WTC11 (cell line): ENCODE measurements at regions not wholly inside any gene's neighbourhood (a gene's known extent, or its start where the extent isn't known, plus 50 kb on each side); places are given as distances from the start of the nearest gene placed in this dataset.

Experiments
- AR ChIP-seq: fragments of 250-450 bp; sonication (Bioruptor Pico); IDR thresholded peaks from 2 replicates; pipeline ENCODE4 v1.9.0; 2021; ENCODE audit warnings: mild to moderate bottlenecking
- E2F1 ChIP-seq: sonication (generic); formaldehyde crosslinking; IDR thresholded peaks from 2 replicates; pipeline ENCODE4 v1.8.0; 2022; ENCODE audit warnings: mild to moderate bottlenecking, missing genetic modification reagents
- EMX1 ChIP-seq: fragments of 250-450 bp; sonication (Bioruptor Pico); IDR thresholded peaks from 2 replicates; pipeline ENCODE4 v1.8.0; 2021; ENCODE audit warnings: mild to moderate bottlenecking
- FOXK1 ChIP-seq: sonication (generic); formaldehyde crosslinking; IDR thresholded peaks from 2 replicates; pipeline ENCODE4 v1.8.0; 2022; ENCODE audit warnings: mild to moderate bottlenecking, moderate library complexity, missing genetic modification reagents
- FOXP1 ChIP-seq: sonication (generic); formaldehyde crosslinking; IDR thresholded peaks from 2 replicates; pipeline ENCODE4 v1.8.0; 2022; ENCODE audit warnings: missing genetic modification reagents, mild to moderate bottlenecking, moderate library complexity, borderline replicate concordance
- HMGXB4 ChIP-seq: sonication (generic); formaldehyde crosslinking; IDR thresholded peaks from 2 replicates; pipeline ENCODE4 v1.8.1; 2023; ENCODE audit warnings: mild to moderate bottlenecking, moderate library complexity, missing genetic modification reagents
- IRF2 ChIP-seq: sonication (generic); formaldehyde crosslinking; IDR thresholded peaks from 2 replicates; pipeline ENCODE4 v1.8.0; 2022; ENCODE audit warnings: low read depth, missing genetic modification reagents, borderline replicate concordance
- MLX ChIP-seq: sonication (generic); formaldehyde crosslinking; IDR thresholded peaks from 2 replicates; pipeline ENCODE4 v1.8.1; 2023; ENCODE audit warnings: mild to moderate bottlenecking, missing genetic modification reagents, moderate library complexity
- RELA ChIP-seq: sonication (generic); formaldehyde crosslinking; IDR thresholded peaks from 2 replicates; pipeline ENCODE4 v1.8.1; 2022; ENCODE audit warnings: missing genetic modification reagents, mild to moderate bottlenecking, borderline replicate concordance
- TEAD1 ChIP-seq: sonication (generic); formaldehyde crosslinking; IDR thresholded peaks from 2 replicates; pipeline ENCODE4 v1.8.0; 2022; ENCODE audit warnings: mild to moderate bottlenecking, missing genetic modification reagents
- ZNF263 ChIP-seq: sonication (generic); formaldehyde crosslinking; IDR thresholded peaks from 2 replicates; pipeline ENCODE4 v1.8.1; 2022; ENCODE audit warnings: low read depth, mild to moderate bottlenecking, moderate library complexity, missing genetic modification reagents
- TF ChIP-seq, protein P1 (sequence below): fragments of 200-600 bp; IDR thresholded peaks from 2 replicates; pipeline ENCODE4 v1.8.0; 2022; ENCODE audit warnings: antibody characterized with exemption
- TF ChIP-seq, protein P2 (sequence below): sonication (generic); formaldehyde crosslinking; IDR thresholded peaks from 2 replicates; pipeline ENCODE4 v1.8.0; 2022; ENCODE audit warnings: missing genetic modification reagents
- TF ChIP-seq, protein P3 (sequence below): sonication (generic); formaldehyde crosslinking; IDR thresholded peaks from 2 replicates; pipeline ENCODE4 v1.8.1; 2023; ENCODE audit warnings: mild to moderate bottlenecking, missing genetic modification reagents, moderate library complexity

DNA sequence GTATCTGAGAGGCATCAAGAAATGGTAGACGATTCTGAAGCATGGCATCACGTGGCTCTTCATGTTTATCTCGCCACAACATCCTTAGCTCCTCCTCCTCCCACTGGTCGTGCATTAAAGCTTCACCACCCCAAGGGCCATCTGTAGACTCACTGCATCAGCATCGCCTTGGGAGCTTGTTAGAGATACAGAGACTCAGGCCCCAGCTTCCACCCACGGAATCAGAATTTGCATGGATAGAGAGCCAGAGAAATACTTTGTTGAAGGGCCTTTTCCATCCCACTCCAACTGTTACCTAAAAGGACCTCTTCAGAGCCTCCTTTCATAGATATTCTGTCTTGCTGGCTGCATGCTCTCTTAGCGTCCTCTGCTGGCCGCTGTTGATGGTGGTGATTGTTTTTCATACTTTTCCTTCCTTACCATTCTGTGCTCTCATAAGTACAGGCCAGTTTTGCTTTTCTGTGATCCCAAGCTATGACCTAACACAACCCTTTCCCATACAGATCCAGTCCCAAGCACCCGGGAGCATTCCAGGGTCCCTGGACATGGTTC is 1049.4 kb upstream of the EEF2KMT start:
- TF ChIP-seq, protein P1, sequence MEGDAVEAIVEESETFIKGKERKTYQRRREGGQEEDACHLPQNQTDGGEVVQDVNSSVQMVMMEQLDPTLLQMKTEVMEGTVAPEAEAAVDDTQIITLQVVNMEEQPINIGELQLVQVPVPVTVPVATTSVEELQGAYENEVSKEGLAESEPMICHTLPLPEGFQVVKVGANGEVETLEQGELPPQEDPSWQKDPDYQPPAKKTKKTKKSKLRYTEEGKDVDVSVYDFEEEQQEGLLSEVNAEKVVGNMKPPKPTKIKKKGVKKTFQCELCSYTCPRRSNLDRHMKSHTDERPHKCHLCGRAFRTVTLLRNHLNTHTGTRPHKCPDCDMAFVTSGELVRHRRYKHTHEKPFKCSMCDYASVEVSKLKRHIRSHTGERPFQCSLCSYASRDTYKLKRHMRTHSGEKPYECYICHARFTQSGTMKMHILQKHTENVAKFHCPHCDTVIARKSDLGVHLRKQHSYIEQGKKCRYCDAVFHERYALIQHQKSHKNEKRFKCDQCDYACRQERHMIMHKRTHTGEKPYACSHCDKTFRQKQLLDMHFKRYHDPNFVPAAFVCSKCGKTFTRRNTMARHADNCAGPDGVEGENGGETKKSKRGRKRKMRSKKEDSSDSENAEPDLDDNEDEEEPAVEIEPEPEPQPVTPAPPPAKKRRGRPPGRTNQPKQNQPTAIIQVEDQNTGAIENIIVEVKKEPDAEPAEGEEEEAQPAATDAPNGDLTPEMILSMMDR, result no peak
- TF ChIP-seq TEAD1 (CRISPR knock-in tag), result no peak
- TF ChIP-seq E2F1, result no peak
- no peak for TF ChIP-seq HMGXB4 (CRISPR knock-in tag)
- no peak for TF ChIP-seq FOXK1 (CRISPR knock-in tag)
- TF ChIP-seq ZNF263 (CRISPR knock-in tag), result no peak
- no peak for TF ChIP-seq IRF2 (CRISPR knock-in tag)
- no peak for TF ChIP-seq RELA
- TF ChIP-seq MLX (CRISPR knock-in tag), result no peak
- no peak for TF ChIP-seq EMX1 (CRISPR knock-in tag)
- TF ChIP-seq FOXP1 (CRISPR knock-in tag), result no peak
- TF ChIP-seq, protein P2, sequence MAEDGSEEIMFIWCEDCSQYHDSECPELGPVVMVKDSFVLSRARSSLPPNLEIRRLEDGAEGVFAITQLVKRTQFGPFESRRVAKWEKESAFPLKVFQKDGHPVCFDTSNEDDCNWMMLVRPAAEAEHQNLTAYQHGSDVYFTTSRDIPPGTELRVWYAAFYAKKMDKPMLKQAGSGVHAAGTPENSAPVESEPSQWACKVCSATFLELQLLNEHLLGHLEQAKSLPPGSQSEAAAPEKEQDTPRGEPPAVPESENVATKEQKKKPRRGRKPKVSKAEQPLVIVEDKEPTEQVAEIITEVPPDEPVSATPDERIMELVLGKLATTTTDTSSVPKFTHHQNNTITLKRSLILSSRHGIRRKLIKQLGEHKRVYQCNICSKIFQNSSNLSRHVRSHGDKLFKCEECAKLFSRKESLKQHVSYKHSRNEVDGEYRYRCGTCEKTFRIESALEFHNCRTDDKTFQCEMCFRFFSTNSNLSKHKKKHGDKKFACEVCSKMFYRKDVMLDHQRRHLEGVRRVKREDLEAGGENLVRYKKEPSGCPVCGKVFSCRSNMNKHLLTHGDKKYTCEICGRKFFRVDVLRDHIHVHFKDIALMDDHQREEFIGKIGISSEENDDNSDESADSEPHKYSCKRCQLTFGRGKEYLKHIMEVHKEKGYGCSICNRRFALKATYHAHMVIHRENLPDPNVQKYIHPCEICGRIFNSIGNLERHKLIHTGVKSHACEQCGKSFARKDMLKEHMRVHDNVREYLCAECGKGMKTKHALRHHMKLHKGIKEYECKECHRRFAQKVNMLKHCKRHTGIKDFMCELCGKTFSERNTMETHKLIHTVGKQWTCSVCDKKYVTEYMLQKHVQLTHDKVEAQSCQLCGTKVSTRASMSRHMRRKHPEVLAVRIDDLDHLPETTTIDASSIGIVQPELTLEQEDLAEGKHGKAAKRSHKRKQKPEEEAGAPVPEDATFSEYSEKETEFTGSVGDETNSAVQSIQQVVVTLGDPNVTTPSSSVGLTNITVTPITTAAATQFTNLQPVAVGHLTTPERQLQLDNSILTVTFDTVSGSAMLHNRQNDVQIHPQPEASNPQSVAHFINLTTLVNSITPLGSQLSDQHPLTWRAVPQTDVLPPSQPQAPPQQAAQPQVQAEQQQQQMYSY (CRISPR knock-in tag), result no peak
- TF ChIP-seq, protein P3, sequence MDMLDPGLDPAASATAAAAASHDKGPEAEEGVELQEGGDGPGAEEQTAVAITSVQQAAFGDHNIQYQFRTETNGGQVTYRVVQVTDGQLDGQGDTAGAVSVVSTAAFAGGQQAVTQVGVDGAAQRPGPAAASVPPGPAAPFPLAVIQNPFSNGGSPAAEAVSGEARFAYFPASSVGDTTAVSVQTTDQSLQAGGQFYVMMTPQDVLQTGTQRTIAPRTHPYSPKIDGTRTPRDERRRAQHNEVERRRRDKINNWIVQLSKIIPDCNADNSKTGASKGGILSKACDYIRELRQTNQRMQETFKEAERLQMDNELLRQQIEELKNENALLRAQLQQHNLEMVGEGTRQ (CRISPR knock-in tag), result no peak
- TF ChIP-seq AR (CRISPR knock-in tag), result no peak
